Spleen (tissue), 7 donors: ENCODE measurements at regions not wholly inside any gene's neighbourhood (a gene's known extent, or its start where the extent isn't known, plus 50 kb on each side); places are given as distances from the start of the nearest gene placed in this dataset.

ENCODE experiments used
- CTCF ChIP-seq, 11 experiments: fragments of 200-600 bp in 7 of 11; fragments of 450-650 bp in 4 of 11; sonication (generic) in 4 of 11; IDR thresholded peaks in 8 of 11; conservative IDR thresholded peaks in 3 of 11; 1 replicate in 7 of 11; 2 replicates in 4 of 11; pipeline versions ENCODE4 v1.4.0 to v1.8.0; 2016 to 2021; ENCODE audit warnings: antibody characterized with exemption in 11 of 11, inconsistent platforms in 4 of 11, mild to moderate bottlenecking in 1 of 11
- POLR2A ChIP-seq, 3 donors: fragments of 450-650 bp; IDR thresholded peaks; one replicate each; pipeline ENCODE4 v1.5.1; 2017; ENCODE audit warnings: antibody characterized with exemption in 3 of 3, mild to moderate bottlenecking in 1 of 3
- POLR2AphosphoS5 ChIP-seq, 3 donors: sonication (generic); formaldehyde crosslinking; IDR thresholded peaks; one replicate each; pipeline ENCODE4 v1.5.1; 2017; ENCODE audit warnings: antibody characterized with exemption in 3 of 3
- donor health status: DM: no; HTN: no; CAD: no; lungs with moderate emphysema.
- donor health status: DM: no; HTN: no; CAD: no.
- donor health status: DM: no; HTN: no; CAD: no.

GRCh38 chr7:127476618-127477017 lies 84.1 kb upstream of the ZNF800 start:
- TF ChIP-seq POLR2A (IDR thresholded peaks at IDR 0.05) (no peak), CTCF (IDR thresholded peaks at IDR 0.05 in 8 of 11, conservative IDR thresholded peaks at IDR 0.05 in 3 of 11) (no peak), POLR2AphosphoS5 (IDR thresholded peaks at IDR 0.05) (no peak)
